Ishikawa (cell line): ENCODE measurements at regions not wholly inside any gene's neighbourhood (a gene's known extent, or its start where the extent isn't known, plus 50 kb on each side); places are given as distances from the start of the nearest gene placed in this dataset.

Experiments used
- CEBPB ChIP-seq: IDR thresholded peaks from 2 replicates; pipeline ENCODE4 v1.6.1; 2012
- CREB1 ChIP-seq: IDR thresholded peaks from 2 replicates; pipeline ENCODE4 v1.6.1; 2012; ENCODE audit warnings: low read depth
- EP300 ChIP-seq: IDR thresholded peaks from 2 replicates; pipeline ENCODE4 v1.6.1; 2012; ENCODE audit warnings: borderline replicate concordance
- NFIC ChIP-seq: IDR thresholded peaks from 2 replicates; pipeline ENCODE4 v1.6.1; 2012
- RAD21 ChIP-seq: IDR thresholded peaks from 2 replicates; pipeline ENCODE4 v1.6.1; 2012; ENCODE audit warnings: low read depth
- TEAD4 ChIP-seq: IDR thresholded peaks from 2 replicates; pipeline ENCODE4 v1.6.1; 2012

DNA sequence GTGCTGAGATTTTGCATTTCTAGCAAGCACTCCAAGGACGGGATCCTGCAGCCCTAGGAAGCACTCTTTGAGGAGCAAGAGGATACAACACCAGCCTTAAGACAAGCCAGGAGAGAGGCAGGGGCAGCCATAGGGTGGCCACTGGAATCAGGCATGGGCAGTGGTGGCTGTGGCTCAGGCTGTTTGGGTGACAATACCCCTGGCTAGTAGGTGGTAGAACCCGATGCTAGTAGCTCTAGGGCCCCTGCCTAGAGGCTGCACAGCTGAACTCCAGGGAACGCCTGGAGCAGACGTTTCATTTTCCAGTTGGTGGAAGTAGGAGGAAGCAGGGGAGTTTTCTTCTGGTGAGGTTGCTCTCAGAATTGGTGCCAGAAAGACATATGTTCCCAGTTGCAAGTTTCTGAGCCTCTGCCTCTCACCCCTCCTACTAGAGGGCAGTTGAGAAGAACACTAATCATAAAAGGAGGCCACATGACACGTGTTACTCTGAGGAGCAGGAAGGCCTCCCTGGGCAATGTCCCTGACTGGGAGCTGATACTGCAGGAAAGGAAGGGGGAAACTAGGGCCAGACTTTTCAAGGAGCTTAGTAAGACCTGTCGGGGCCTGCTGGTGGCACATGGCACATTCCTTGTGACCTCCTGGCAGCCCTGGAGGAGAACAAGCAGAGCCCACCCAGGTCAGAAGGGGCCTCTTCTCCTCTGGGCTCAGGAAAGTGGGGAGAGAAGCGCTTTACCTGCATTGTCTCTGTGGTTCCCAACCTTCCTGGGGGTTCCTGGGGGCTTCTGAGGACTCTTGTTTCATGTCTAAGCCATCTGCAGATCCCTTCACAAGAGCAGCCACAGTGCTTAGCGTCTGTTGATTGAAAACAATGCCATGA, 56.6 kb upstream of the DRD2 start:
- TF ChIP-seq CREB1 (no peak), RAD21 (no peak), NFIC (no peak), TEAD4 (no peak), CEBPB (no peak), EP300 (no peak)
